ENCODE measurements at regions not wholly inside any gene's neighbourhood (a gene's known extent, or its start where the extent isn't known, plus 50 kb on each side); places are given as distances from the start of the nearest gene placed in this dataset.
"Not testable (repeated sequence)": the region's sequence is repeated elsewhere in the genome, so short reads cannot be mapped to it uniquely, and the experiment has no call there.

GRCh38 chr10:128189176-128189575 is 63.0 kb upstream of the MKI67 start:
- peaks cover 3% of the 10 kb centered on the region for H3K9me3 Mint-ChIP-seq
- no peak overlapping the region for H3K4me3 Mint-ChIP-seq
- TF ChIP-seq CTCF (conservative IDR thresholded peaks at IDR 0.05), result no peak
- H3K36me3 Mint-ChIP-seq (ENCODE audit: low read depth), result no peaks in the 10 kb centered on the region
- no peak for DNase-seq (ENCODE audit: low read depth, low spot score)
- H3K27me3 Mint-ChIP-seq (ENCODE audit: low read depth), result peaks cover 2% of the 10 kb centered on the region
- peak overlapping the region; percentile 64 for H3K27ac Mint-ChIP-seq (ENCODE audit: unreplicated experiment)
- H3K4me1 Mint-ChIP-seq, result peaks cover 12% of the 10 kb centered on the region

GRCh38 chr10:128191847-128192246 is 65.6 kb upstream of the MKI67 start:
- DNase-seq (ENCODE audit: low read depth, low spot score), result no peak
- Mint-ChIP-seq H3K36me3 (ENCODE audit: low read depth) (no peaks in the 10 kb centered on the region), H3K4me1 (peaks cover 12% of the 10 kb centered on the region), H3K27me3 (ENCODE audit: low read depth) (no peaks in the 10 kb centered on the region), H3K4me3 (no peak overlapping the region), H3K9me3 (peaks cover 3% of the 10 kb centered on the region), H3K27ac (ENCODE audit: unreplicated experiment) (no peak overlapping the region)
- TF ChIP-seq CTCF (conservative IDR thresholded peaks at IDR 0.05), result no peak

GRCh38 chr10:128201826-128202225 is 75.6 kb upstream of the MKI67 start:
- DNase-seq (ENCODE audit: low read depth, low spot score); H3K27ac Mint-ChIP-seq (ENCODE audit: unreplicated experiment); H3K4me3 Mint-ChIP-seq: not testable (repeated sequence)

GRCh38 chr10:128203028-128203427 is 76.8 kb upstream of the MKI67 start:
- H3K27me3 Mint-ChIP-seq (ENCODE audit: low read depth), result peaks cover 2% of the 10 kb centered on the region
- no peak overlapping the region for H3K27ac Mint-ChIP-seq (ENCODE audit: unreplicated experiment)
- H3K36me3 Mint-ChIP-seq (ENCODE audit: low read depth), result peaks cover 8% of the 10 kb centered on the region
- DNase-seq (ENCODE audit: low read depth, low spot score), result no peak
- TF ChIP-seq CTCF (conservative IDR thresholded peaks at IDR 0.05), result no peak
- peaks cover 15% of the 10 kb centered on the region for H3K9me3 Mint-ChIP-seq
- H3K4me3 Mint-ChIP-seq, result no peak overlapping the region
- H3K4me1 Mint-ChIP-seq, result no peaks in the 10 kb centered on the region

More at GRCh38 chr10:128201826-128202225, 75.6 kb upstream of the MKI67 start:
- not testable (repeated sequence) for H3K27me3 Mint-ChIP-seq (ENCODE audit: low read depth); H3K36me3 Mint-ChIP-seq (ENCODE audit: low read depth); H3K4me1 Mint-ChIP-seq
- peaks cover 15% of the 10 kb centered on the region for H3K9me3 Mint-ChIP-seq

- DNase-seq (ENCODE audit: low read depth, low spot score); H3K27ac Mint-ChIP-seq (ENCODE audit: unreplicated experiment); H3K4me1 Mint-ChIP-seq; H3K36me3 Mint-ChIP-seq (ENCODE audit: low read depth); H3K4me3 Mint-ChIP-seq; H3K27me3 Mint-ChIP-seq (ENCODE audit: low read depth): not testable (repeated sequence)
- peaks cover 14% of the 10 kb centered on the region for H3K9me3 Mint-ChIP-seq
These were observed 79.4 kb upstream of the MKI67 start for GRCh38 chr10:128205591-128205990.

GRCh38 chr10:128206676-128207075 is 80.5 kb upstream of the MKI67 start:
- no peak for TF ChIP-seq CTCF (conservative IDR thresholded peaks at IDR 0.05)
- H3K4me3 Mint-ChIP-seq, result no peak overlapping the region
- peaks cover 2% of the 10 kb centered on the region for H3K27me3 Mint-ChIP-seq (ENCODE audit: low read depth)
- peaks cover 5% of the 10 kb centered on the region for H3K9me3 Mint-ChIP-seq
- no peak overlapping the region for H3K27ac Mint-ChIP-seq (ENCODE audit: unreplicated experiment)
- peaks cover 4% of the 10 kb centered on the region for H3K36me3 Mint-ChIP-seq (ENCODE audit: low read depth)
- DNase-seq (ENCODE audit: low read depth, low spot score), result no peak
- H3K4me1 Mint-ChIP-seq, result peaks cover 3% of the 10 kb centered on the region

GRCh38 chr10:128209862-128210214 is 83.6 kb upstream of the MKI67 start:
- Mint-ChIP-seq H3K27me3 (ENCODE audit: low read depth) (peaks cover 11% of the 10 kb centered on the region), H3K9me3 (no peaks in the 10 kb centered on the region), H3K4me1 (peaks cover 23% of the 10 kb centered on the region), H3K36me3 (ENCODE audit: low read depth) (no peaks in the 10 kb centered on the region), H3K4me3 (peak overlapping the region; percentile 34), H3K27ac (ENCODE audit: unreplicated experiment) (no peak overlapping the region)
- no peak for DNase-seq (ENCODE audit: low read depth, low spot score)
- no peak for TF ChIP-seq CTCF (conservative IDR thresholded peaks at IDR 0.05)

Data from neural crest cell (in vitro differentiated cells).